HepG2 (cell line): ENCODE measurements at regions not wholly inside any gene's neighbourhood (a gene's known extent, or its start where the extent isn't known, plus 50 kb on each side); places are given as distances from the start of the nearest gene placed in this dataset.

Source experiments
- ATAC-seq: fragments of 200-7000 bp; cut with Tn5 transposase; 3 replicates; pipeline ENCODE4 v1.9.1; 2020; ENCODE audit warnings: mild to moderate bottlenecking, moderate library complexity
- BruUV-seq: library from RNA; stranded (reverse); fragments of 400-500 nt; replicated peaks from 2 replicates; lab custom pipeline; 2021; lab: Mats Ljungman, UMichigan
- CTCF ChIA-PET: fragments of 300-600 bp; formaldehyde crosslinking; extraction: SDS; loops from one replicate; lab custom pipeline; 2021; ENCODE audit warnings: low total read pairs, inconsistent platforms, low intra/inter-chr PET ratio; lab: Yijun Ruan, JAX
- POLR2A ChIA-PET: fragments of 350-600 bp; sonication (Branson Sonifier 250); formaldehyde crosslinking; loops from one replicate; lab custom pipeline; 2020; ENCODE audit warnings: antibody characterized with exemption, inconsistent platforms; lab: Yijun Ruan, JAX
- DNase-seq: peaks from one replicate; pipeline ENCODE4 v3.0.0-alpha.2; 2015; ENCODE audit warnings: low spot score
- FAIRE-seq: peaks from 3 replicates; lab custom pipeline; 2011; peaks lifted over from hg19 to GRCh38; lab: Jason Lieb, UNC
- H2AFZ ChIP-seq: one replicate; pipeline ENCODE4 v1.6.1; 2011; ENCODE audit warnings: low read length, inconsistent platforms
- H3K27ac ChIP-seq: fragments of 300-600 bp; 3 replicates; pipeline ENCODE4 v1.8.0; 2011; ENCODE audit warnings: mixed run types, mild to moderate bottlenecking, mixed read lengths, low read length, inconsistent platforms; ENCODE audit not compliant: insufficient read depth; ENCODE audit errors: extremely low read length
- H3K27me3 ChIP-seq, 2 experiments: fragments of 200-600 bp in 1 of 2; 2 replicates in 1 of 2; 3 replicates in 1 of 2; pipeline versions ENCODE4 v1.6.0 to v1.8.0; 2011; ENCODE audit warnings: low read length in 2 of 2, mild to moderate bottlenecking in 2 of 2, moderate library complexity in 2 of 2, inconsistent platforms in 1 of 2; ENCODE audit not compliant: insufficient read depth in 2 of 2, control insufficient read depth in 1 of 2
- H3K36me3 ChIP-seq, 2 experiments: fragments of 200-600 bp in 1 of 2; replicated peaks in 1 of 2; 2 replicates in 1 of 2; 3 replicates in 1 of 2; pipeline versions ENCODE4 v1.5.1 to v1.8.0; 2011; ENCODE audit warnings: low read length in 2 of 2, inconsistent platforms in 1 of 2; ENCODE audit not compliant: insufficient read depth in 2 of 2, control insufficient read depth in 1 of 2
- H3K4me1 ChIP-seq: 2 replicates; pipeline ENCODE4 v1.5.1; 2012; ENCODE audit warnings: low read length, inconsistent platforms; ENCODE audit not compliant: insufficient read depth
- H3K4me2 ChIP-seq: 2 replicates; pipeline ENCODE4 v1.6.0; 2011; ENCODE audit warnings: low read depth, low read length, inconsistent platforms
- H3K4me3 ChIP-seq, 3 experiments: fragments of 200-600 bp in 1 of 3; sonication (generic), shearing (Covaris generic) in 1 of 3; replicated peaks in 1 of 3; 2 replicates each; pipeline ENCODE4 v1.5.1; 2011 to 2016; ENCODE audit warnings: low read length in 3 of 3, inconsistent platforms in 2 of 3, low read depth in 2 of 3, mild to moderate bottlenecking in 2 of 3, control low read depth in 1 of 3, mixed read lengths in 1 of 3; ENCODE audit not compliant: insufficient read depth in 1 of 3
- H3K79me2 ChIP-seq: one replicate; pipeline ENCODE4 v1.6.1; 2011; ENCODE audit warnings: low read length, inconsistent platforms; ENCODE audit not compliant: insufficient read depth
- H3K9ac ChIP-seq: 2 replicates; pipeline ENCODE4 v1.6.0; 2011; ENCODE audit warnings: mild to moderate bottlenecking, low read depth, low read length, inconsistent platforms; ENCODE audit not compliant: insufficient read depth
- H3K9me3 ChIP-seq: 2 replicates; pipeline ENCODE4 v1.5.1; 2012; ENCODE audit warnings: mild to moderate bottlenecking, low read length
- H4K20me1 ChIP-seq: 2 replicates; pipeline ENCODE4 v1.6.0; 2011; ENCODE audit warnings: inconsistent platforms, mild to moderate bottlenecking, low read length, moderate library complexity; ENCODE audit not compliant: insufficient read depth
- AHDC1 ChIP-seq: sonication (generic); formaldehyde crosslinking; IDR thresholded peaks from 2 replicates; pipeline ENCODE4 v1.5.1; 2020; ENCODE audit warnings: mild to moderate bottlenecking, missing genetic modification reagents, borderline replicate concordance
- FOSL2 ChIP-seq: sonication (generic); formaldehyde crosslinking; IDR thresholded peaks from 2 replicates; pipeline ENCODE4 v1.4.0; 2020; ENCODE audit warnings: missing genetic modification reagents
- GATAD1 ChIP-seq: IDR thresholded peaks from 2 replicates; pipeline ENCODE4 v1.6.1; 2016; ENCODE audit warnings: missing genetic modification reagents, missing compliant biosample characterization
- HES4 ChIP-seq: sonication (generic); formaldehyde crosslinking; IDR thresholded peaks from 2 replicates; pipeline ENCODE4 v1.9.0; 2021; ENCODE audit warnings: mild to moderate bottlenecking, missing genetic modification reagents, borderline replicate concordance
- JARID2 ChIP-seq: sonication (generic); formaldehyde crosslinking; IDR thresholded peaks from 2 replicates; pipeline ENCODE4 v1.8.1; 2023; ENCODE audit warnings: missing genetic modification reagents, inconsistent platforms; ENCODE audit not compliant: insufficient replicate concordance
- JUND ChIP-seq: sonication (generic); formaldehyde crosslinking; IDR thresholded peaks from 2 replicates; pipeline ENCODE4 v1.8.0; 2022; ENCODE audit warnings: mild to moderate bottlenecking, missing genetic modification reagents
- ONECUT2 ChIP-seq: sonication (generic); formaldehyde crosslinking; IDR thresholded peaks from 2 replicates; pipeline ENCODE4 v1.4.0; 2020; ENCODE audit warnings: missing genetic modification reagents
- SP2 ChIP-seq: sonication (generic); formaldehyde crosslinking; IDR thresholded peaks from 2 replicates; pipeline ENCODE4 v1.5.1; 2020; ENCODE audit warnings: mild to moderate bottlenecking, missing genetic modification reagents
- TEAD3 ChIP-seq: optimal IDR thresholded peaks from 2 replicates; pipeline ENCODE3; 2016; ENCODE audit warnings: borderline replicate concordance
- THAP7 ChIP-seq: sonication (generic); formaldehyde crosslinking; IDR thresholded peaks from 2 replicates; pipeline ENCODE4 v1.8.1; 2023; ENCODE audit warnings: mild to moderate bottlenecking, missing genetic modification reagents
- ZFYVE20 ChIP-seq: sonication (generic); formaldehyde crosslinking; IDR thresholded peaks from 2 replicates; pipeline ENCODE4 v1.8.0; 2023; ENCODE audit warnings: low read depth, mild to moderate bottlenecking, moderate library complexity, missing genetic modification reagents, borderline replicate concordance
- ZNF775 ChIP-seq: sonication (generic); formaldehyde crosslinking; IDR thresholded peaks from 2 replicates; pipeline ENCODE4 v1.4.0; 2020; ENCODE audit warnings: missing genetic modification reagents, mild to moderate bottlenecking, moderate library complexity, borderline replicate concordance
- ZNF777 ChIP-seq: sonication (generic); formaldehyde crosslinking; IDR thresholded peaks from 2 replicates; pipeline ENCODE4 v1.4.0; 2020; ENCODE audit warnings: missing genetic modification reagents
- WGBS: methylation state at CpG from one replicate; pipeline ENCODE4 v1.1.6; 2017; ENCODE audit warnings: low lambda C conversion rate; 5-methylcytosine and 5-hydroxymethylcytosine counted together
- in situ Hi-C: cut with HindIII; loops from 2 replicates; pipeline ENCODE4 v1.10.0; 2017; ENCODE audit warnings: low pct_unique_long_range_greater_than_20kb; ENCODE audit not compliant: extremely low pct_ligation_motif_present
- intact Hi-C: fragments of 100-400 bp; cut with micrococcal nuclease; formaldehyde crosslinking; loops from one replicate; pipeline ENCODE4 v1.10.0; 2022; ENCODE audit not compliant: unreplicated experiment
- TF ChIP-seq, protein P1 (sequence below): sonication (generic); formaldehyde crosslinking; IDR thresholded peaks from 2 replicates; pipeline ENCODE4 v1.5.0; 2020; ENCODE audit warnings: missing genetic modification reagents

- TF ChIP-seq, protein P1, sequence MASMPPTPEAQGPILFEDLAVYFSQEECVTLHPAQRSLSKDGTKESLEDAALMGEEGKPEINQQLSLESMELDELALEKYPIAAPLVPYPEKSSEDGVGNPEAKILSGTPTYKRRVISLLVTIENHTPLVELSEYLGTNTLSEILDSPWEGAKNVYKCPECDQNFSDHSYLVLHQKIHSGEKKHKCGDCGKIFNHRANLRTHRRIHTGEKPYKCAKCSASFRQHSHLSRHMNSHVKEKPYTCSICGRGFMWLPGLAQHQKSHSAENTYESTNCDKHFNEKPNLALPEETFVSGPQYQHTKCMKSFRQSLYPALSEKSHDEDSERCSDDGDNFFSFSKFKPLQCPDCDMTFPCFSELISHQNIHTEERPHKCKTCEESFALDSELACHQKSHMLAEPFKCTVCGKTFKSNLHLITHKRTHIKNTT: no peak
- TF ChIP-seq JUND (CRISPR knock-in tag) (peak; percentile 24; the same call in 1 of the 2 replicates), AHDC1 (CRISPR knock-in tag) (peak; percentile 23; the same call in 1 of the 2 replicates), TEAD3 (peak; percentile 59), FOSL2 (CRISPR knock-in tag) (peak; percentile 75), ONECUT2 (CRISPR knock-in tag) (no peak)
Measured at GRCh38 chr6:81999270-81999669, 246.8 kb upstream of the TENT5A start (continued).

DNA sequence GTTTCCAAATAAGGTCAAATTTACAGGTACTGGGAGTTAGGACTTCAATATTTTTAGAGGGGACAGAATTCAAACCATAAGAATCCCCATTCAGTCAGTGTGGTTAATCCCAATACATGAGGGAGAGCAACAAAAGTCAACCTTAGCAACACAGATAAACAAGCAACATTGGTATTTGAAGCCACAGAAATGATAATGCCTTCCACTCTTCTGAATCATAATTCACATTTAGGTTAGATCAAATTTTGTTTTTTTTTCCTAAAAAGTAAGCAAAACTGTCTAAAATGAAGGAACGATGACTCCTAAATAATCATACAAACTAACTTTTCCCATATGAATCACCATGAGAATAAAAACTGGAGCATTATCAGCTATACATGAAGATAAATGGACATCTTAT lies 246.0 kb upstream of the TENT5A start:
- H3K27me3 ChIP-seq: no peaks in the 10 kb centered on the region
- H2AFZ ChIP-seq: no peak overlapping the region
- no peak overlapping the region for H3K9ac ChIP-seq
- H3K79me2 ChIP-seq: no peaks in the 10 kb centered on the region
- no peak for ATAC-seq
- no peaks in the 10 kb centered on the region for H4K20me1 ChIP-seq
- in situ Hi-C loops: loop anchor here (5.0 kb wide), 1 partner anchor 246 kb away; the partner anchor contains the start of gene TENT5A
- DNase-seq: no peak
- ChIA-PET CTCF (no interaction called here), POLR2A (no interaction called here)
- H3K4me2 ChIP-seq: no peak overlapping the region
- no peaks in the 10 kb centered on the region for H3K9me3 ChIP-seq
- no peak for FAIRE-seq
- WGBS: 97% methylated on average over 1 of the region's 1 CpG
- H3K36me3 ChIP-seq: no peaks in the 10 kb centered on the region
- no peak overlapping the region for H3K4me3 ChIP-seq
- H3K27ac ChIP-seq: no peak overlapping the region
- BruUV-seq: no TSS peak
- peaks cover 29% of the 10 kb centered on the region for H3K4me1 ChIP-seq
- intact Hi-C loops: no loop called here
- TF ChIP-seq THAP7 (CRISPR knock-in tag): no peak
- TF ChIP-seq GATAD1 (CRISPR knock-in tag): no peak
- no peak for TF ChIP-seq JARID2 (CRISPR knock-in tag)
- no peak for TF ChIP-seq HES4 (CRISPR knock-in tag)
- TF ChIP-seq SP2: no peak
- no peak for TF ChIP-seq ZNF775 (CRISPR knock-in tag)
- no peak for TF ChIP-seq ZFYVE20 (CRISPR knock-in tag)
- no peak for TF ChIP-seq ZNF777 (CRISPR knock-in tag)
